ENCODE measurements at regions not wholly inside any gene's neighbourhood (a gene's known extent, or its start where the extent isn't known, plus 50 kb on each side); places are given as distances from the start of the nearest gene placed in this dataset.

DNA sequence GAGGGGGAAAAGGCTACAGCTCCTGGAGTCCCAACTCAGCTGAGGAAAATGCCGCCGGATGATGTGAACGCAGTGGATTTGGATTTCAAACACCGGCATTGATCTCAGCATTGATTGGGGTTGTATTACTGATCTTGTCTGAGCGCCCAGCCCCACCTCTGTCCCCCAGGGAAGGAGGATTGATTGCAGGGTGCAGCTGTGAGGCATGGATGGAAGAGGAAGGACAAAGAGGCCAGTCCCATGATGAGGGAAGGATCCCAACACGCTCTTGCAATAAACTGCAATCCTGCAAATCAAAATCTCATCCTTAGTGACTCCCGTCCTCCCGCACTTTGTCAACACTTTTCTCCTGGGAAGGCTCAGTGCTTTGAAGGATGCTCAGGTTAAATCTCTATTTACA, 242.3 kb upstream of the PROX1 start:
- 61% methylated on average over 8 of the region's 8 CpGs for WGBS (ENCODE audit: low lambda C conversion rate)
- CTCF ChIA-PET, result no interaction called here

More for the DNA sequence above, 242.3 kb upstream of the PROX1 start:
- Histone ChIP-seq H3K36me3 (replicated peaks in 1 of 2; ENCODE audit: control insufficient read depth in 1 of 2, insufficient read depth in 2 of 2, low read length in 1 of 2) (no peaks in the 10 kb centered on the region), H3K27ac (ENCODE audit: low read depth in 2 of 2, low read length in 1 of 2) (no peak overlapping the region), H2AFZ (ENCODE audit: low read depth) (no peak overlapping the region), H3K9ac (no peak overlapping the region), H3K27me3 (ENCODE audit: insufficient read depth) (no peaks in the 10 kb centered on the region), H3K9me3 (no peaks in the 10 kb centered on the region), H3K79me2 (ENCODE audit: insufficient read depth) (no peaks in the 10 kb centered on the region), H3K9me2 (no peaks in the 10 kb centered on the region), H3K4me1 (ENCODE audit: control insufficient read depth in 1 of 2, insufficient read depth in 2 of 2, low read depth in 1 of 2, low read length in 1 of 2) (no peaks in the 10 kb centered on the region), H3K4me3 (ENCODE audit: low read depth in 2 of 2, low read length in 1 of 2) (no peak overlapping the region), H3F3A (replicated peaks; ENCODE audit: insufficient read depth) (no peaks in the 10 kb centered on the region), H4K20me1 (ENCODE audit: insufficient read depth) (no peaks in the 10 kb centered on the region), H3K4me2 (no peak overlapping the region)
- POLR2A ChIA-PET, result no interaction called here
- TF ChIP-seq NFIC (IDR thresholded peaks at IDR 0.05; ENCODE audit: borderline replicate concordance) (no peak), MEF2A (IDR thresholded peaks at IDR 0.05; ENCODE audit: borderline replicate concordance, low read depth) (no peak), RXRA (IDR thresholded peaks at IDR 0.05; ENCODE audit: borderline replicate concordance, low read depth) (no peak), TCF12 (IDR thresholded peaks at IDR 0.05) (no peak), MXI1 (IDR thresholded peaks at IDR 0.05; ENCODE audit: low read depth, low read length) (no peak), RAD21 (IDR thresholded peaks at IDR 0.05; ENCODE audit: low read length) (no peak), GABPA (IDR thresholded peaks at IDR 0.05; ENCODE audit: low read depth) (no peak), NRF1 (IDR thresholded peaks at IDR 0.05; ENCODE audit: low read depth, low read length) (no peak), JUND (IDR thresholded peaks at IDR 0.05) (no peak), EP300 (IDR thresholded peaks at IDR 0.05; ENCODE audit: borderline replicate concordance in 1 of 2, low read depth in 1 of 2, low read length in 1 of 2) (no peak), FOXM1 (IDR thresholded peaks at IDR 0.05; ENCODE audit: low read depth) (no peak), RCOR1 (IDR thresholded peaks at IDR 0.05; ENCODE audit: low read length) (no peak)
- TF ChIP-seq, protein P1, sequence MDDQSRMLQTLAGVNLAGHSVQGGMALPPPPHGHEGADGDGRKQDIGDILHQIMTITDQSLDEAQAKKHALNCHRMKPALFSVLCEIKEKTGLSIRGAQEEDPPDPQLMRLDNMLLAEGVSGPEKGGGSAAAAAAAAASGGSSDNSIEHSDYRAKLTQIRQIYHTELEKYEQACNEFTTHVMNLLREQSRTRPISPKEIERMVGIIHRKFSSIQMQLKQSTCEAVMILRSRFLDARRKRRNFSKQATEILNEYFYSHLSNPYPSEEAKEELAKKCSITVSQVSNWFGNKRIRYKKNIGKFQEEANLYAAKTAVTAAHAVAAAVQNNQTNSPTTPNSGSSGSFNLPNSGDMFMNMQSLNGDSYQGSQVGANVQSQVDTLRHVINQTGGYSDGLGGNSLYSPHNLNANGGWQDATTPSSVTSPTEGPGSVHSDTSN (IDR thresholded peaks at IDR 0.05), result no peak
- TF ChIP-seq, protein P2, sequence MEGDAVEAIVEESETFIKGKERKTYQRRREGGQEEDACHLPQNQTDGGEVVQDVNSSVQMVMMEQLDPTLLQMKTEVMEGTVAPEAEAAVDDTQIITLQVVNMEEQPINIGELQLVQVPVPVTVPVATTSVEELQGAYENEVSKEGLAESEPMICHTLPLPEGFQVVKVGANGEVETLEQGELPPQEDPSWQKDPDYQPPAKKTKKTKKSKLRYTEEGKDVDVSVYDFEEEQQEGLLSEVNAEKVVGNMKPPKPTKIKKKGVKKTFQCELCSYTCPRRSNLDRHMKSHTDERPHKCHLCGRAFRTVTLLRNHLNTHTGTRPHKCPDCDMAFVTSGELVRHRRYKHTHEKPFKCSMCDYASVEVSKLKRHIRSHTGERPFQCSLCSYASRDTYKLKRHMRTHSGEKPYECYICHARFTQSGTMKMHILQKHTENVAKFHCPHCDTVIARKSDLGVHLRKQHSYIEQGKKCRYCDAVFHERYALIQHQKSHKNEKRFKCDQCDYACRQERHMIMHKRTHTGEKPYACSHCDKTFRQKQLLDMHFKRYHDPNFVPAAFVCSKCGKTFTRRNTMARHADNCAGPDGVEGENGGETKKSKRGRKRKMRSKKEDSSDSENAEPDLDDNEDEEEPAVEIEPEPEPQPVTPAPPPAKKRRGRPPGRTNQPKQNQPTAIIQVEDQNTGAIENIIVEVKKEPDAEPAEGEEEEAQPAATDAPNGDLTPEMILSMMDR (IDR thresholded peaks at IDR 0.05), result no peak
- TF ChIP-seq, protein P3, sequence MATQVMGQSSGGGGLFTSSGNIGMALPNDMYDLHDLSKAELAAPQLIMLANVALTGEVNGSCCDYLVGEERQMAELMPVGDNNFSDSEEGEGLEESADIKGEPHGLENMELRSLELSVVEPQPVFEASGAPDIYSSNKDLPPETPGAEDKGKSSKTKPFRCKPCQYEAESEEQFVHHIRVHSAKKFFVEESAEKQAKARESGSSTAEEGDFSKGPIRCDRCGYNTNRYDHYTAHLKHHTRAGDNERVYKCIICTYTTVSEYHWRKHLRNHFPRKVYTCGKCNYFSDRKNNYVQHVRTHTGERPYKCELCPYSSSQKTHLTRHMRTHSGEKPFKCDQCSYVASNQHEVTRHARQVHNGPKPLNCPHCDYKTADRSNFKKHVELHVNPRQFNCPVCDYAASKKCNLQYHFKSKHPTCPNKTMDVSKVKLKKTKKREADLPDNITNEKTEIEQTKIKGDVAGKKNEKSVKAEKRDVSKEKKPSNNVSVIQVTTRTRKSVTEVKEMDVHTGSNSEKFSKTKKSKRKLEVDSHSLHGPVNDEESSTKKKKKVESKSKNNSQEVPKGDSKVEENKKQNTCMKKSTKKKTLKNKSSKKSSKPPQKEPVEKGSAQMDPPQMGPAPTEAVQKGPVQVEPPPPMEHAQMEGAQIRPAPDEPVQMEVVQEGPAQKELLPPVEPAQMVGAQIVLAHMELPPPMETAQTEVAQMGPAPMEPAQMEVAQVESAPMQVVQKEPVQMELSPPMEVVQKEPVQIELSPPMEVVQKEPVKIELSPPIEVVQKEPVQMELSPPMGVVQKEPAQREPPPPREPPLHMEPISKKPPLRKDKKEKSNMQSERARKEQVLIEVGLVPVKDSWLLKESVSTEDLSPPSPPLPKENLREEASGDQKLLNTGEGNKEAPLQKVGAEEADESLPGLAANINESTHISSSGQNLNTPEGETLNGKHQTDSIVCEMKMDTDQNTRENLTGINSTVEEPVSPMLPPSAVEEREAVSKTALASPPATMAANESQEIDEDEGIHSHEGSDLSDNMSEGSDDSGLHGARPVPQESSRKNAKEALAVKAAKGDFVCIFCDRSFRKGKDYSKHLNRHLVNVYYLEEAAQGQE (IDR thresholded peaks at IDR 0.05; ENCODE audit: low read depth, low read length), result no peak
- DNase-seq, result no peak

Measured in SK-N-SH (cell line).